NCI-H1105 treated with DMSO at 0.1 percent for 48 hours (cell line): ENCODE measurements at regions not wholly inside any gene's neighbourhood (a gene's known extent, or its start where the extent isn't known, plus 50 kb on each side); places are given as distances from the start of the nearest gene placed in this dataset.

ENCODE experiments used
- DNase-seq: peaks from one replicate; lab custom pipeline; 2025; lab: John Stamatoyannopoulos, UW

DNA sequence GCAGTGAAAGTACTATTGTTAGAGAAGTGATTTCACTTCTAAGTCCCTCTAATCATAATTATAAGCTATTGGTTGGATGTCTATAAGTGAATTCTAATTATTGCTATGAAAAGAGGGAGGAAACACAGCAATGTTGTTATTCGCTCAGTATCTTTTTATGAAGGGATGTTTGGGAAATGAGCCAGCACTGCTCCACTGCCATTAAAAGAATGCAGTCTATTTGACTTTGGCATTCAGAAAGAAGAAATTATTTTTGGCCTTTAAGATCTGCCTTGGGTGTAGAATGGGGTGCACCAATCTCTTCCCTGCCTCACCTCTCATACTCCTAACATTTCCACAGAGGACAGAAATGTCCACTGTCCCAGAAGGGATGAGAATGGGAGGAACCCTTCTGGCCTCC, 332.0 kb downstream of the SPATA31D1 start:
- no peak for DNase-seq

DNA sequence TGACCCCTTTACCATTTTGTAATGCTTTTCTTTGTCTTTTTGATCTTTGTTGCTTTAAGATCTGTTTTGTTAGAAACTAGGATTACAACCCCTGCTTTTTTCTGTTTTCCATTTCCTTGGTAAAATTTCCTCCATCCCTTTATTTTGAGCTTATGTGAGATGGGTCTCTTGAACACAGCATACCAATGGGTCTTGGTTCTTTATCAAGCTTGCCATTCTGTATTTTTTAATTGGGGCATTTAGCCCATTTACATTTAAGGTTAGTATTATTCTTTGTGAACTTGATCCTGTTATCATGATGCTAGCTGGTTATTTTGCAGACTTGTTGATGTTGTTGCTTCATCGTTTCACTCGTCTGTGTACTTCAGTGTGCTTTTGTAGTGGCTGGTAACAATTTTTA, 337.3 kb downstream of the SPATA31D1 start:
- DNase-seq: no peak

- DNase-seq: no peak
These were observed 339.1 kb downstream of the SPATA31D1 start for GRCh38 chr9:82327641-82328040.

GRCh38 chr9:82331079-82331478, 342.5 kb downstream of the SPATA31D1 start:
- DNase-seq: no peak

GRCh38 chr9:82332018-82332773, 343.6 kb downstream of the SPATA31D1 start:
- DNase-seq: peak; percentile 75

DNA sequence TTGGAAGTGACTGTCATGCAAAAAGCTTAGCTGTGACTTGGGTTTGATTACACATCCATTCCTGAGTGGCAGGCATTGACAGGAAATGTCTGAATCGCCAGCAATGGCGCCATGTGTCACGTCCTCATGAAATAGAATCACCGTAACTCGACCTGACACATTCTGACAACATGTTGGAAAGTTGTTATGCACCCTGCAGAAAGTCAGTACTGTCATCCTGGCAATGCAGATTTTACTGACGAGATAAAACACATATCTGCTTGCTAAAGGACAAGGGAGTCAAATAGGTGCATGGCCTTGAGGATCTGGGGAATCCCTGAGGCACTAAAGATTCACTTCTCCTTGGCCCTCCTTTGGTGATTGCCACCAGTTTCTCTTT, 344.2 kb downstream of the SPATA31D1 start:
- peak; percentile 73 for DNase-seq

GRCh38 chr9:82333671-82334070, 345.1 kb downstream of the SPATA31D1 start:
- no peak for DNase-seq

- no peak for DNase-seq
These were observed 345.7 kb downstream of the SPATA31D1 start for GRCh38 chr9:82334286-82334685.

DNA sequence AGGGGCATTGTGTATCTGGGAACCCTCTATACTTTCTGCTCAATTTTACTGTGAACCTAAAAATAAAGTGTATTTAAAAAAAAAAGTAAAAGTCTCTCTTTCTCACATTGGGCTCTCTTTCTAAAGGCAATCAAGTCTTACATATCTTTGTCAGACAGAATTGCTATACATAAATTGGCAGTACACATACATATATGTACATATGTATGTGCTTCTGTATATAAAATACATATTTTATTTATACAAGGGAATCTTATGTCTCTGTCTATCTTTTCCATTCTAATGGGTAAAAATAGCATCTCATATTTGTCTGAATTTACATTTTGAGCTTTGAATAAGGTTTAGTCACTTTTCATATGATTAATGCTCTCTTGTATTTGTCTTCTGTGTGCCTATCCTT, 348.8 kb downstream of the SPATA31D1 start:
- no peak for DNase-seq

DNA sequence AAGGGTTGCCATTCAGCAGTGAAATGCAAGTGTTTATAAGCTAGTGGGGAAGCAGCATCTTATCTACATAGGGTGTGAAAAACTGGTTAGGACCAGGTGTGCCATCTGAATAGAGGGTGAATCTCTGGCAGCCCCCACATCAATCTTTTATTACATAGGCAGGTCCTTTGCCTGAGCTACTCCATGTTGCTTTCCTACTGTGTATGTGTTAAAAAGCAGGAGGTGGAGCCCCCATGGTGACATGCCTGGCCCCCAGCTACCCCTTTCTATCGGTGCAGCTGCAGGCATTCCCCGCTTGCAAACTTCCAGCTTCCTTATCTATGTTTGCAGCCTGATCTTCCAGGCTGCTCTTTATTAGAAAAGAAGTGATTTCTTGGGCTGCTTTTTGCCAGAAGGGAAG, 353.5 kb downstream of the SPATA31D1 start:
- DNase-seq: no peak

DNA sequence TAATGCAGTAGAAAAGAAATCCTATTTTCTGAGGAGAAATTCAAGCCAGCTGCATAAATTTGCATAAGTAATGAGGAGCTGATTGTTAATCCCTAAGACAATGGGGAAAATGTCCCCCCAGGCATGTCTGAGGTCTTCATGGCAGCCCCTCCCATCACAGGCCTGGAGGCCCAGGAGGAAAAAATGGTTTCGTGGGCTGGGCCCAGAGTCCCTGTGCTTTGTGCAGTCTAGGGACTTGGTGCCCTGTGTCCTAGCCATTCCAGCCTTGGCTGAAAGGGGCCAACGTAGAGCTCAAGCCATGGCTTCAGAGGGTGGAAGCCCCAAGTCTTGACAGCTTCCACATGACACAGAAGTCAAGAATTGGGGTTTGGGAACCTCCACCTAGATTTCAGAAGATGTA, 357.5 kb downstream of the SPATA31D1 start:
- no peak for DNase-seq

- no peak for DNase-seq
These were observed 365.2 kb downstream of the SPATA31D1 start for GRCh38 chr9:82353631-82354278.

DNA sequence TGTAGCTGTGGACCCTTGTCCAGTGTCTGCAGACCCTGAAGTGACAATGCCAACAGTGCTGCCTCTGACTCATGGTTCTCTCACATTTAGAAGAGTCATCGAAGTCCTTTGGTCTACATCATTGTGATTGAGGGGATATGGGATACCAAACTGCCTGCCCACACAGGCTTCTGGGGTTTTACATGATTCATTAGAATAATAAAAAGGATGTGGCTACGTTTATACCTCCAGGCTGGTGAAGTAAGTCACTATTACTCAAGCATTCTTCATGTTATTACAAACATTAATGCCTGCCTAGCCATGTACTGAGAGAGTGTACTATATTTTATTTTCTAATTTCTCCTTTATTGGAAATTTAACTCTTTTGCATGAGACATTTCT, 365.7 kb downstream of the SPATA31D1 start:
- no peak for DNase-seq

- no peak for DNase-seq
These were observed 367.6 kb downstream of the SPATA31D1 start for GRCh38 chr9:82356131-82356530.

GRCh38 chr9:82356871-82357270, 368.3 kb downstream of the SPATA31D1 start:
- DNase-seq: no peak

- peak; percentile 82 for DNase-seq
These were observed 374.6 kb downstream of the SPATA31D1 start for GRCh38 chr9:82363198-82363597.

DNA sequence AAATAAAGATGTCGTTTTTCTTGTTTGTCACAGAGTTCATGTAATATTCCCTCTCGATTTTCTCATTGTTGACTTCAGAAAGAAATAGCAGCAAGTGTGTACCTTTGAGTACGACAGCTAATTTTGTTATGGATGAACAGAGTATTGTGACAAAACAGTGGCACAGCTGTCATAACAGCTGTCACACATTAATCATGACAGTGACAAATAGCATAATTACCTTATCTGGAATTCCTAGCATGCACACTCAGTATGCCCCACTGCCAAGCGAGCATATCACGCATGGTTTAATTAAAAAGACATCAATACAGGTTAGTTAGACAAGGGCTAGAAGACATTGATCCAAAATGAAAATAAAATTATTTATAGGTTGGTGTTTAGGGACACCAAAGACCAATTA, 375.1 kb downstream of the SPATA31D1 start:
- peak; percentile 77 for DNase-seq

- no peak for DNase-seq
These were observed 378.4 kb downstream of the SPATA31D1 start for GRCh38 chr9:82367016-82367415.

GRCh38 chr9:82367929-82368328, 379.4 kb downstream of the SPATA31D1 start:
- no peak for DNase-seq

GRCh38 chr9:82369251-82369945, 380.8 kb downstream of the SPATA31D1 start:
- no peak for DNase-seq

- no peak for DNase-seq
These were observed 386.5 kb downstream of the SPATA31D1 start for GRCh38 chr9:82375041-82375440.

GRCh38 chr9:82376677-82377232, 388.2 kb downstream of the SPATA31D1 start:
- DNase-seq: no peak
